NCI-H1436 treated with DMSO at 0.1 percent for 48 hours (cell line): ENCODE measurements at regions not wholly inside any gene's neighbourhood (a gene's known extent, or its start where the extent isn't known, plus 50 kb on each side); places are given as distances from the start of the nearest gene placed in this dataset.

ENCODE experiments used
- DNase-seq: peaks from one replicate; lab custom pipeline; 2025; lab: John Stamatoyannopoulos, UW

- DNase-seq, result no peak
Measured at GRCh38 chr7:10908600-10908999, 65.1 kb upstream of the PHF14 start.

- no peak for DNase-seq
Measured at GRCh38 chr7:10910447-10910846, 63.2 kb upstream of the PHF14 start.

GRCh38 chr7:10912077-10912476, 61.6 kb upstream of the PHF14 start:
- DNase-seq, result no peak

- no peak for DNase-seq
Measured at GRCh38 chr7:10913457-10913856, 60.2 kb upstream of the PHF14 start.

GRCh38 chr7:10918093-10918590, 55.5 kb upstream of the PHF14 start:
- no peak for DNase-seq

- no peak for DNase-seq
Measured at GRCh38 chr7:10919923-10920322, 53.7 kb upstream of the PHF14 start.
